Stomach (tissue), 4 donors: ENCODE measurements at regions not wholly inside any gene's neighbourhood (a gene's known extent, or its start where the extent isn't known, plus 50 kb on each side); places are given as distances from the start of the nearest gene placed in this dataset.

Experiments
- CTCF ChIP-seq, 7 experiments: fragments of 450-650 bp in 4 of 7; fragments of 200-600 bp in 3 of 7; sonication (generic) in 3 of 7; IDR thresholded peaks; one replicate each; pipeline ENCODE4 v1.5.1; 2016 to 2019; ENCODE audit warnings: antibody characterized with exemption in 7 of 7, control low read depth in 2 of 7, mild to moderate bottlenecking in 1 of 7
- EP300 ChIP-seq: sonication (generic); formaldehyde crosslinking; IDR thresholded peaks from one replicate; pipeline ENCODE4 v1.6.1; 2017; ENCODE audit warnings: antibody characterized with exemption

- TF ChIP-seq CTCF (IDR thresholded peaks at IDR 0.05) (no peak), EP300 (no peak)
These were observed 942.5 kb upstream of the CITED2 start for GRCh38 chr6:140316966-140317365.
